ENCODE measurements at regions not wholly inside any gene's neighbourhood (a gene's known extent, or its start where the extent isn't known, plus 50 kb on each side); places are given as distances from the start of the nearest gene placed in this dataset.
"Not testable (repeated sequence)": the region's sequence is repeated elsewhere in the genome, so short reads cannot be mapped to it uniquely, and the experiment has no call there.

- ATAC-seq: peak; percentile 46
- no peak for DNase-seq (ENCODE audit: low spot score)
Observed at GRCh38 chr4:162767083-162767482, 399.6 kb downstream of the NAF1 start.

- DNase-seq (ENCODE audit: low spot score) (no peak), ATAC-seq (no peak)
Observed at GRCh38 chr4:162761965-162762364, 404.7 kb downstream of the NAF1 start.

GRCh38 chr4:162740228-162740627 is 426.5 kb downstream of the NAF1 start:
- DNase-seq (ENCODE audit: low spot score); ATAC-seq: not testable (repeated sequence)

DNA sequence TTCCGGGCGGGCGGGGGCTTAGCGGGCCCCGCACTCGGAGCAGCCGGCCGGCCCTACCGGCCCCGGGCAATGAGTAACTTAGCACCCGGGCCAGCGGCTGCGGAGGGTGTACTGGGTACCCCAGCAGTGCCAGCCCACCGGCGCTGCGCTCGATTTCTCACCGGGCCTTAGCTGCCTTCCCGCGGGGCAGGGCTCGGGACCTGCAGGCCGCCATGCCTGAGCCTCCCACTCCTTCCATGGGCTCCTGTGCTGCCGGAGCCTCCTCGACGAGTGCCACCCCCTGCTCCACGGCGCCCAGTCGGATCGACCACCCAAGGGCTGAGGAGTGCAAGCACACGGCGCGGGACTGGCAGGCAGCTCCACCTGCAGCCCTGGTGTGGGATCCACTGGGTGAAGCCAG is 427.1 kb downstream of the NAF1 start:
- not testable (repeated sequence) for ATAC-seq

DNA sequence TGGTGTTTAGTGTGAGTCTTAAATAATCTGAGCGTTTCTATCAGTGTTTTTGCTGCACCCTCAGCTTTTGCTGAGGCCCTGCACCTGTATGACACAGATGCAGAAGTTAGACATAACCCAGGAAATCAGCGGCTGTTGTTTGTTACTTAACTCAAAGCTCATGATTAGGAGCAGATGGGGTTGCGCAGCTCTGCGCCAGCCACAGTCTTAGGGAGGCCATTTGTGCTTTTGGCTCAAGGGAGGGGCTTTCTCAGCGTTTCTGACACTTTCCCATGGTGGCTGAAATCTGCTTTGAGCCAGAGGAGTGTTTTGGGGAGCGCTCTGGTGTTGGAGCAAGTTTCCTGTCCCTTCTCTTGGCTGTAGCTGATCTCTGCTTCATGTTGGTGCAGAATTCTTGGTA is 433.8 kb downstream of the NAF1 start:
- no peak for ATAC-seq

More for the DNA sequence above, 427.1 kb downstream of the NAF1 start:
- DNase-seq (ENCODE audit: low spot score): not testable (repeated sequence)

DNA sequence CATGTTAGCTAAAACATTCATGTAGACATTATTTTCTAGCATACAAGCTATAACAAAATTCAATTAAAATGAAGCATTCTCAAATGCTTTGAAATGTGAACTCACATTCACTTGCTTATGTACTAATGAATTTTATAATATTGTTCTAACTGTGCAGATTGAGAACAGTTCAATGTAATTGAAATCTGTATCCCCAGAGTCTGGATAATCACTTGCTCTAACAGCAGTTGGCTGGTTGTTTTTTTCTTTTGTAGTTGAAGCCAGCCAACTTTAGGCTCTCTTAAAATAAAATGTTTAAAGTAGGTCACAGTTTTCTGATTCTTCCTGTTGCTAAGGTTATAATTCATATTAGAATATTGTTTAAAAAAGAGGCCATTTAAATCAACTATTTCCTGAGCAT is 438.9 kb downstream of the NAF1 start:
- no peak for ATAC-seq
- no peak for DNase-seq (ENCODE audit: low spot score)

More for the DNA sequence above, 433.8 kb downstream of the NAF1 start:
- no peak for DNase-seq (ENCODE audit: low spot score)

DNA sequence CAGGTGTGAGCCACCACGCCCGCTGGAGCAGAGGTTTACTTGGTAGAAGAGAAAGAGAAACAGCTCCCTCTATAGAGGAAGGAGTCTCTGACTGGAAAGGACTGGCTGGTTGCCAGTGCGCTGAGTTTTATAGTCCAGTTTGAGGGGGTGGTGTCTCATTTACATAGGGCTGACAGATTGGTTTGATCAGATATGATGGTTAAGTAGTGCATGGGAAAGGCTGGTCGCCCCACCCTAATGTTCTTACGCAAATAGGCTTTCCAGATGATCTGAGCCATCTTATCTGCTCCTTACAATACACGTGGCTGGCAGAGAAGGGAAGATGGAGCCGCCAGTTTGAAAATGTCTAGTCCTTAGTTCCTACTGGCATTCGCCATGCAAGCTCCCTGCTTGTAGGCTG is 439.5 kb downstream of the NAF1 start:
- DNase-seq (ENCODE audit: low spot score) (no peak), ATAC-seq (no peak)

- ATAC-seq: no peak
- no peak for DNase-seq (ENCODE audit: low spot score)
Observed at GRCh38 chr4:162715401-162715800, 451.3 kb downstream of the NAF1 start.

GRCh38 chr4:162707962-162708361 is 458.7 kb downstream of the NAF1 start:
- ATAC-seq (no peak), DNase-seq (ENCODE audit: low spot score) (no peak)

DNA sequence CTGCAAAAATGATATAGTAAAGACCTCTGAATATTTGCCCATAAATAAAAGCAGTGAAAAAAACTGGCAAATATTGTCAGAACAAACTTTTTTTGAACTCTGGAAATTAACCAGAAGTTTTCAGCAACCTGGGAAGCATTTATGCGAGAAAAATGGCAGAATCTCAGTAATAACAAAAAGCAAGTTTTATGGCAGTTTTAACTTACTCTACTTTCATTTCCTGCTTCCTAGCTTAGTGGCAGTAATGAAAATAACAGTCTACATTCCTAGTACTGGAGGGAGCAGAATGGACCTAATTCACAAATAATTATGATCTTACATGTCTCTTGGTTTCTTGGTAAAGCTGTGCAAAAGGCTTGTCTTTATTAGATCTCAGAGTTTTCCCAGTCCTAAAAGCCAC is 460.1 kb downstream of the NAF1 start:
- DNase-seq (ENCODE audit: low spot score): no peak
- ATAC-seq: no peak

GRCh38 chr4:162706051-162706450 is 460.6 kb downstream of the NAF1 start:
- DNase-seq (ENCODE audit: low spot score) (no peak), ATAC-seq (no peak)

- ATAC-seq: no peak
Observed at GRCh38 chr4:162705130-162705803, 461.4 kb downstream of the NAF1 start.

DNA sequence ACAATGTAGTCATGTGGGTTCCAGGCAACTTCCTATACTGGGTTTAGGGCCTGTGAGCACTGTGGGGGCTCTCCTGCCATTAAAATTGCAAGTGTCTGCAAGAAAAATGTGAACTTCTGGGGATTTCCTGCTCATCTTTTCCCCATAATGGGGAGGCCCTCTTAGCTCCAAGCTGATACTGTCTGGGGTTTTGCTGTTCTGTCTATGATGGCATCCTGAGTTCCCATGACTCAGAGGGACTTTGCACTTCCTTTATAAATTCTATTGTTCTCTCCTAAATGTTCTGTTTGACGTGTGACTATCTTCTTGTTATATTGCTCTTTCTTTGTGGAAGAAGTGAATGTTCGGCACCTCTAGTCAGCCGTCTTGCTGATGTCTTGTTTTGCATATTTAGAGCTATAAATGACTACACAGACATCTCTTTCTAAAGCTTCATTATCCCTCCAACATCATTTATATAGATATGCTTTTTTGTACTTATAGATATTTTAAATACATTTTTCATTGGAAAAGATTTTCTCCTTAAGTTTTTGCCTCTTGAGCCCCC is 465.8 kb downstream of the NAF1 start:
- DNase-seq (ENCODE audit: low spot score) (no peak), ATAC-seq (no peak)

More at GRCh38 chr4:162705130-162705803, 461.4 kb downstream of the NAF1 start:
- DNase-seq (ENCODE audit: low spot score): no peak

GRCh38 chr4:162700358-162700757 is 466.3 kb downstream of the NAF1 start:
- ATAC-seq (no peak), DNase-seq (ENCODE audit: low spot score) (no peak)

DNA sequence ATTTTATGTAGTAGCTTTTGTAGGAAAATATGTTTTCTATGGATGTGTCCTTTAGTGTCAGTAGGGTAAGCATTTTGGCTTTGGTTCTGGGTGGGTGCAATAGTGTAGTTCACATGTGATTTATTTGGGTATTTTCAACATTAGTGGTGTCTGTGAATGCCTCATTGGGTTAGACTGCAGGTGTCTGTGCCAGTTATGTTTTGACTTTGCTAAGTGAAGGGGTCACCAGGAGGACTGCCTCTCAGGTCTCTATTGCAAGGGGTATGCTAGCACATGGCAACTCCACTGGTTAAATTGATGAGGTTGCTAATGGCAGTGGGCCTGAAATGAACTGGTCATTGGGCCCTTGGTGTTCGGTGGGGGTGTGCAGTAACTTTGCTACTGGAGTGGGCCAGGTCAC is 467.1 kb downstream of the NAF1 start:
- no peak for ATAC-seq

DNA sequence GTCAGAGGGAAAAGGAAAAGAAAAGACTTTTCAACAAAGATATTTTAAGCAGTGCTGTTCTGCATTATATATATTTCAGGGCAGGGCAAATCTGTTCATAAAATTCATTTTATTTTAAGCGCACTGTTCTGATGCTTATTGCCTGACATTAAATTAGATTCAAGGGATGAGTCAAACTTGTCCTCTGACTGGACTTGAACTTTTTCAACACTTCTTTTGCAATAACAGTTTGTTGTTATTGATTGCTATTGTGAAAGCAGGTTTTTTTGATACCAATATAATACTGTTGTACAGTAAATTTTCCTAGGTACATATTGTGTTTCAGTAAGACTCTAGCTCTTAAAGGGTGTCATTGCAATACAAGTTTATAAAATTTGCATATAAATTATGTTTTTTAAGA is 481.3 kb downstream of the NAF1 start:
- ATAC-seq (no peak), DNase-seq (ENCODE audit: low spot score) (no peak)

More for the DNA sequence above, 467.1 kb downstream of the NAF1 start:
- DNase-seq (ENCODE audit: low spot score): no peak

DNA sequence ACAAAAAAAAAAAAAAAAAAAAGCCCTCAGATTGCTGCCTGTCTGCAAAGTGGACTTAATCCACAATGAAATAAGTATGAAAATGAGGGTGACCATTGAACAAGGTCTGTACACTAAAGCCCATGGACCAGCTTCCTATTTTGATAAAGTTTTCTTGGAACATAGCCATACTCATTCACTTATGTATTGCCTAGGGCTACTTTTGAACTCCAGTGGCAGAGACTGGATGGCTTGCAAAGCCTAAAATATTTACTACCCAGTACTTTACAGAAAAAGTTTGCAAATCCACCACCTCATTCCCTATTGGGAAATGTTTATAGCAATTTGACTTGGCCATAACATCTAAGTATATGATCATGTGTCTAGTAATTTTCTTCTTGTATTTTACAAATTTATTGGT is 481.7 kb downstream of the NAF1 start:
- ATAC-seq (no peak), DNase-seq (ENCODE audit: low spot score) (no peak)

DNA sequence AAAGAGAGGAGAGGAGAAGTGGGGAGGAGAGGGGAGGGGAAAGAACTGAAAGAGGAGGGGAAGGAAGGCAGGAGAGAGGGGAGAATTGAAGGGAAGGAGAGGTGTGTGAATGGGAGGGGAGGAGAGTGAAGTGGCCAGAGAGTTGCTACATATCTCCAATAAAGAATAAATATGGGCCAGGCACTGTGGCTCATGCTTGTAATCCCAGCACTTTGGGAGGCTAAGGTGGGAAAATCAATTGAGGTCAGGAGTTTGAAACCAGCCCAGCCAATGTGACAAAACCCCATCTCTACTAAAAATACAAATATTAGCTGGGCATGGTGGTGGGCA is 482.4 kb downstream of the NAF1 start:
- ATAC-seq (no peak), DNase-seq (ENCODE audit: low spot score) (no peak)

GRCh38 chr4:162683659-162684370 is 482.9 kb downstream of the NAF1 start:
- ATAC-seq (no peak), DNase-seq (ENCODE audit: low spot score) (no peak)

GRCh38 chr4:162682651-162683050 is 484.0 kb downstream of the NAF1 start:
- no peak for DNase-seq (ENCODE audit: low spot score)

DNA sequence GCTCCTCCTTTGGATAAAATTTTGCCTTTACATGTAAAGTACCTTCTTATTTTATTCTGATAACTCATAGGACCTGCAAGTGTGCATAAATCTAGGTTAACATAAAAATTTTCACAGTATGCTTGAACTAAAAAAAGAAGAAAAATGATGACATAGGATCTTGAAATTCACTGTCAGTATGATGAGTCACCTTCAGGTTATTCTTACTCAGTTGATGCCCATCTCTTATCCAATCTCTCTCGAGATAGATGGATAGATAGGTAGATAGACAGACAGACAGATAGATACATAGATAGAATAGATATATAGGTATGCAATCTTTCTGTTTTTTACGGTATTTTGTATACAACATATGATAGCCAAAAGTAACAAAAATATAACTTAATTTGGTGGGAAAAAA is 485.5 kb downstream of the NAF1 start:
- no peak for DNase-seq (ENCODE audit: low spot score)

More at GRCh38 chr4:162682651-162683050, 484.0 kb downstream of the NAF1 start:
- ATAC-seq: no peak

GRCh38 chr4:162675661-162676060 is 491.0 kb downstream of the NAF1 start:
- DNase-seq (ENCODE audit: low spot score) (no peak), ATAC-seq (no peak)

More for the DNA sequence above, 485.5 kb downstream of the NAF1 start:
- no peak for ATAC-seq
